HG03039 (cell line): ENCODE measurements at regions not wholly inside any gene's neighbourhood (a gene's known extent, or its start where the extent isn't known, plus 50 kb on each side); places are given as distances from the start of the nearest gene placed in this dataset.

Source experiments
- ATAC-seq: cut with Tn5 transposase; IDR thresholded peaks from one replicate; pipeline ENCODE4 v1.9.1; 2021; ENCODE audit warnings: mild to moderate bottlenecking, moderate library complexity; ENCODE audit not compliant: unreplicated experiment

DNA sequence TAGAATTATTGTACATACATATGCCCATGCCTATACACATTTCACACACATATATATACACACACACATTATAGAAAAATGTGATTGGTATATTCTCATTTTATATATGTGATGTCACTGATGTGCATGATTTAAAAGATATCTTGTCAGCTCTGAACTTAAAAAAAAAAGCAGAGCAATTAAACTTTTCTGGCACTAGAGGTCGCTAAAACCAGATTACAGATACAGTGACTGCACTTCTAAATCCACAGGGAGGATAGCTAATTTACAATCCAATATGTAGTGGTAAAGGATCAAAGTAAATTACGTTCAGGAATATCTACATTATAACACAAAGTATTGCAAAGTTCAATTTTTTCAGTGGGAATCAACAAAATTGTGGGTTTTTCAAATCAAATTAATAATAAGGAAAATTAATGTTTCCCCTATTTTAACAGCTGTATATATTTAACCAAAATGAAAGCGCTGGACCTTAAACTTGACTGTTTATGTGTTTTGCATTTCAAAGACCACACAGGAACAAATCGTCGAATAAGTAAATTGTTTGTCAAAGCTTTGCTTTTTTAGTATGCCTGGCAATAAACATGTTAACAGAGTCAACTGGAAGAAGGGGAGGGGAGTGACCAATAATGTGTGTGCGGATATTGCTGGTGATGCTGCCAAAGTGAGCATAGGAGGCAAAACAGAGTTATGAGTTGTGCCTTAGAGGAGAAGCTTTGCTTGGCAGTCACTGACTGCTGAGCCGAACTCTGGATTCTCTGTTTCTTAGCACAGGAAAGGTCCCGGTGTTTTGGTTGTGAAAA lies 1201.4 kb upstream of the C9orf72 start:
- no peak for ATAC-seq

DNA sequence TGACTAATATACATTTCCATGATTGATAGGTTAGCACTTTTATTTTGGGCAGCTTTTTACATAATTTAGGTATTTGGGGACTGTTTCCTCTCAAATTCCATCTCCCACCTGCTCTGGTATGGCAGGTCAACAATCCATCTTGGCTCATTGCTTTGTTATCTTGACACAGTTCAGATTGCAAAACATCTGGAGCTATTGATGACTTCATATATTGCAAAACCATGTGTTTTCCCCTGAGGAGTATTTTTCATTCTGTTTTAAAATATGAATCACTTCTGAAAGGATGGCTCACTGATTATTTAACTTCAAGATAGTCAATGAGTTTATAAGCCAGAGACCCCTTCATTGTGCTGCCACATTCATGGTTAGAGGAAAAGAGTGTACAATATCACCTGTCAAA lies 1206.0 kb upstream of the C9orf72 start:
- ATAC-seq, result no peak

DNA sequence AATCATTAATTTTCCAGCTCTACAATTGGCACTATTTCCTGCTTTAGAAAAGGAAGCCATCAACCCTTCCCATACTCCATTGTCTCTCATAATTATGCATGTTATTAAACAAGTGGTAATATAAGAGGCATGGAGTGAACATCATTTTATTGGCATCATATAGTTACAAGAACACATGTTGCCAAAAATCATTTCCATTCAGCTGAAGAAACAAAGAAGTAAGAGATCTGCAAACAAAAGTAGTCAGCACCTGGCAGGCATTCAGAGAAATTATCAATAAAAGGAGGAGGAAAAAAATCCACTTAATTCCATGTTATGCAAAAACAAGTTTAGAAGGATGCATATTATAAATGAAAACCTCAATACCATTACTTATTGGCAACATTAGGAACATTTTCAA lies 1208.2 kb upstream of the C9orf72 start:
- no peak for ATAC-seq

DNA sequence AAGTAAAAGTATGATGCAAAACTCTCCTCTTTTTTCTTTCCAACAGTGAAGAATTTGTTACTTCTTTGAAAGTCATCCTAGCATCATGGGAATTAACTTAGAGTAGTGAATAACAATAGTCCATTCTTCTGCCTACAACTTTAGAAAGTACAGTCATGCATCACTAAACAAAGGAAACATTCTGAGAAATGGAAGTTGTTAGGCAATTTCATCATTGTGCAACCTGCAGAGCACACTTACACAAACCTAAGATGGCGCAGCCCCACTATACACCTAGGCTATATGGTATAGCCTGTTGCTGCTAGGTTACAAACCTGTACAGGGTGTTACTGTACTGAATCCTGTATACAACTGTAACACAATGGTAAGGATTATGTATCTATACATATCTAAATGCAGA lies 1209.3 kb upstream of the C9orf72 start:
- no peak for ATAC-seq

DNA sequence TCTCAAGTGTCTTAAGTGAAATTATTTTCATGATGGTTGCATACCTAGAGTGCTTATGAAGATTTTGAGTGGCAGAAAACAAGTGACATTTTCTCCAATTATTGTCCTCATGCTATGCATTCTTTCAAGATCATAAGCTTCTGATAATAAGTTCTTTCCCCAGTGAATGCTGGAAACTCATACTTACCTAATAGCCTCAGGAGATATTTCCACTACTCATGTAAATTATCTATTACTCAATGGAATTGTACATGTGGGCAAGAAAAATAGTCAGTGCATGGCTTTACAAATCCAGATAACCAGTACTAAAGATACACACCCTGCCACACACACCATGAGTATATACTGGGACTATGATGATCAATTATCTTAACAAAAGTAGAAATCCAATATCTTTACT lies 1219.4 kb upstream of the C9orf72 start:
- ATAC-seq, result no peak

GRCh38 chr9:28799876-28800275 lies 1226.6 kb upstream of the C9orf72 start:
- ATAC-seq, result no peak

DNA sequence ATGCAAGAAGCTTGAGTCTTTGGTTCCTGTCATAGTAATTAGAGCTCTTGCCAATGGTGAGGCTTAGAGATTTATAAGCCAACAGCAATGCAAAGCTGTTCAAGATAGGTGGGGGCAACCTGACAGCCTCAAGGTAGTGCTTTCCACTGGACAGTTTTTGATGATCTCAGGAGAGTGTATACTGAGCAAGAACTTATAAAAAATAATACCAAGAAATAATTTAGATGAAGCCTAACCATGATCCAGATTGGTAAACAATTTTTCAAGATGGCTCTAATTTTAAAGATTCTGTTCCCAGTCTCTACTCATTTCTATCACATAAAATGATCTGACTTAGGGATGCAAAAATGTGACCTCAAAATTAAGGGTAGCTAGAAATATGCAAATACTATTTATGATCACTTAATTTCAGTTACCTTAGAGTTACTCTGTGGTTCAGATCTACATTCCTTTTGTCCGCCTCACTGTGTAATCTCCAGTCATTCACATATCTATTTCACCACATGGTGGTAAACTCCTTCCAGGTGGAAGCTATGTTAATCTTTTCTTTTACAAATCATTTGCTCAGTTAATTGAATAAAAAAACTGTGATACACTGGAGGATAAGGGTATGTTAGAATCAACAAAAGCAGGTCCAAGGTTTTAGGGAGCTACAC lies 1228.0 kb upstream of the C9orf72 start:
- ATAC-seq, result no peak

DNA sequence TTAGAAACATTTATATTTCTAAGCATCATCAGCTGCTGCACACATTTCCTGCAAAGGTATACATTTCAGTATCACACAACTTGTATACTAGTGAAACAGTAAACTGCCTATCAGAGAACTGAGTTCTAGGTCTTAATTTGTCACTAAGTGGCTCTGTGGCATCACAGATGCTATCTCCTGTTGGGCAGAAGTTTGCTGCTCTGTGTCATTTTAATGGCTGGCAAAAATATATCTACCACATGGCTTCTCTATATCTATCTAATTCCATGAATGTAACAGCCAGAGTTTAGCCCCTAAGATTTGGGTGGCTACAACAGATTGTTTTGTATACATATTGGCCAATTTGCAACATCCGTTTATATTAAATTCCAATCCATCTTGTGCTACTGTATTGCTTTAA lies 1231.9 kb upstream of the C9orf72 start:
- ATAC-seq, result no peak

- no peak for ATAC-seq
Observed at GRCh38 chr9:28808042-28808441, 1234.8 kb upstream of the C9orf72 start.

GRCh38 chr9:28810388-28811075 lies 1237.3 kb upstream of the C9orf72 start:
- ATAC-seq, result no peak

GRCh38 chr9:28820741-28821140 lies 1247.5 kb upstream of the C9orf72 start:
- ATAC-seq, result no peak

- ATAC-seq, result no peak
Observed at GRCh38 chr9:28821240-28821639, 1248.0 kb upstream of the C9orf72 start.

DNA sequence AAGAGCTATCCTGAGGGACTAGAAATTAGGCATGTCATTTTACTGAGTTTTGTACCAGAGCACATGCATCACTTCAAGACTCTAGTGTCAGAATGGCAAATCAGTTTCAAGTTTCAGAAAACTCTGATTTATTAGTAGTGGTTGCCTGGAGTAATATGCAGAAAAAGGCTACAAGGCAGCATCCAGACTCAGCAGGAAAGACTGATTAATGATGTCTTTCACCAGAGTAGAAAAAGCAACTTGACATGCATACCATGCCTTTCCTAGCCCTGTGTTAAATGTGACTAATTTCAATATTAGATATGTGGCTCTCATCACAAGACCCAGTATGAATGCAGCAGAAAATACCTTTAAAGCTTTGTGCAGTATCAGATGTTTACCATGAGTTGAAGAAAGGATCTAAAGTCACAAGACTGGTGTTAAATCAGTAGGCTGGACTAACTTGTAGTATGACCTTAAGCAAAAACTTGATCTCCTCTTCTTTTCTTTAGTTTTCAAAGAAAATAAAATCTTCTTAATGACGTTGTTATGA lies 1251.2 kb upstream of the C9orf72 start:
- ATAC-seq, result no peak

DNA sequence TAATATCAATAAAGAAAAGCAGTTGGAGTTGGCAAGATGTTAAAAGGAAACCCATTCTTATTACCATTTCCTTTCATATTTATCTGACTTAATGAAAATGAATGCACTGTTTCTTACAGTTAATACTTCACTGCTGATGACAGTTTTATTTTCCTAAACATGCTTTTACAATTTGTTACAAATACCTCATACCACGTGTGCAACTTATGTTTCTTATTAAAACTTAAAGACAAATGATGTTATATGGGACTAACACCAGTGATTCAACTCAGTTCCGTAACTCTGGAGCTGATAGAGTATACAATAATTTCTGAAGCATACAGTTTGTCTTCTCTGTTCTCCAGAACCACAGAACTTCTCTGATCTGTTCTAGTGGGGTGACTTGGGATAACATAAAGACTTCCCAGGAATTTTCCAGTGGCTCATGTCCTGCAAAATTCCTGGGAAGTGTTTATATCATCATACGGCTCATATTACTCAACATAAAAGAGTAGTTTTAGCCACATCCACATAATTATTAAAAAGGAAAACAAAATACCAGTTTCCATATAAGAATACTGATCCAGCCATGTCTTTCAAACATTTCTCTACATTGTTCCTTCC lies 1259.0 kb upstream of the C9orf72 start:
- ATAC-seq, result no peak

DNA sequence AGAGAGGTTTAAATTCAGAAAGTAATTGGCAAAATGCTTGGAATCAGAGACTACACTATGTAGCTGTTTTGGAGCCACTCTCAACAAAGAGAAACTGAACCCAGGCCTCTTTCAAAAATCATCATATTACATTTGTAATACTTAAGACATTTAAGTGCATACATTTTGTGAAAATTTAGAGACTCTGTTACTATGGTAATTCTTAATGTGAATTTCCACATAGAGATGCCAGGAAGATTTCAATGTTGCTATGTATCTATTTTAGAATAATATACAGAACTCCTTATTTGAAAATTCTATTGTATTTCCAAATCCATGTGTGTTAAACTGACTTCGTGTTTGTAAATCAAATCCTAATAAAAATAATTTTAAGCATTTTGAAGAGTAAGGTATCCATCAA lies 1260.9 kb upstream of the C9orf72 start:
- no peak for ATAC-seq

DNA sequence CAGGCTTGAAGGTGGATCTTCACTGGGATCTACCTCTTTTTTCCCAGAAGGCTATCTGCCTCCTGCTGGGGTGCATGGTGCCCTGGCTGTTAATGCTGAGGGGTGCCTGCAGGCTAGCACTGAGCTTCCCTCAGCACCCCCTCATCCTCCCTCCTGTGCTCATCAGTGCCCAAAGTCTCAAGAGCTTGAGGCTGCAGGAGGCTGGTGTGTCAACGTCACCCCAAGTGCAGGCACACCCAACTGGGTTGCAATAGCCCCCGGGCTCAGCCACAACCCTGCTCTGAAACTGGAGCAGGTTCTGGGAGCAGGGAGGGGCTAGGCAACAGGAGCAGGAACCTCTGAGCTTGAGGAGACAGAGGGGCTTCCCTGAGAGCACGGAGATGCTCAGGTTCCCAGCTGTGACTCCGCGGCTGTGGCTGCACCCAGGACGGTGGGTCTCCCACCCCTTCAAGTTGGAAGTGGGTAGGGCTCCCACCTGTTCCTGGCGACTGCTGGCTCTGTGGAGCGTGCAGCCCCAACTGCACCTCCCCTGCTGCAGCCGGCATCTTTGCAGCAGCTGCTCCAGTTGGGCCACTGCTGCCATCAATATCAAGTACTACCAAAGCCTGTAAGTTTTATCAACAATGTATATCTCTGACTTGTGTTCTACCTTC lies 1266.6 kb upstream of the C9orf72 start:
- ATAC-seq, result no peak

GRCh38 chr9:28841775-28842174 lies 1268.5 kb upstream of the C9orf72 start:
- ATAC-seq, result no peak

DNA sequence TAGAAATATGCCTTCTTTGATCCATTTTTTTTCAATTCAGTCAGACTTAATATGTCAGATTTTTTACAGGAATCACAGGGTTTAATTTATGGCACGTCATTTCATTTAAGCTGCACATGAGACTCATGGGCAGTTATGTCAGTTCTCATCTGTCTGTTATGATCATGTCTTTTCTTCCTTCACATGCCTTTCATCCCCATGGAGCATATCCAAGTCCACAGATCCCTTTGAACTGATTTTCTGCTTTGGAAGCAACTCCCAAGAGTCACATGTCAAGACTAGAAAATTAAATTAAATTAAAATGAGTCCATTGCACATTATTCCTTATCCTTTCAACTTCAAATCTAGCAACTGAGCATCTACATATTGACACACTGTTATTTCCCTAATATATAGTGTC lies 1274.0 kb upstream of the C9orf72 start:
- ATAC-seq, result no peak

- ATAC-seq, result no peak
Observed at GRCh38 chr9:28848671-28849070, 1275.4 kb upstream of the C9orf72 start.

DNA sequence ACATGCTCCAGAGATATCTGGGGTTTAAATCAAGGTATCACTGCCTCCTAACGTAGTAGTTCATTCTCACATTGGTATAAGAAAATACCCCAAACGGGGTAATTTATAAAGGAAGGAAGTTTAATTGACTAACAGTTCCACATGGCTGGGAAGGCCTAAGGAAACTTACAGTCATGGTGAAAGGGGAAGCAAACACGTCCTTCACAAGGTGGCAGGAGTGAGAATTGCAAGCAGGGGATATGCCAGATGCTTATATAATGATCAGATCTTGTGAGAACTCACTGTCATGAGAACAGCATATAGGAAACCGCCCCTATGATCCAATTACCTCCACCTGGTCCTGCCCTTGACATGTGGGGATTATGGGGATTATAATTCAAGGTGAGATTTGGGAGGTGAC lies 1280.2 kb upstream of the C9orf72 start:
- no peak for ATAC-seq

- no peak for ATAC-seq
Observed at GRCh38 chr9:28866951-28867350, 1293.7 kb upstream of the C9orf72 start.
